NCI-H187 treated with DMSO at 0.1 percent for 48 hours (cell line): ENCODE measurements at regions not wholly inside any gene's neighbourhood (a gene's known extent, or its start where the extent isn't known, plus 50 kb on each side); places are given as distances from the start of the nearest gene placed in this dataset.

Experiments
- DNase-seq: peaks from one replicate; lab custom pipeline; 2025; lab: John Stamatoyannopoulos, UW

- no peak for DNase-seq
Measured at GRCh38 chr2:194264586-194264985, 1392.4 kb upstream of the SLC39A10 start.

GRCh38 chr2:194260185-194260584 lies 1396.8 kb upstream of the SLC39A10 start:
- DNase-seq = no peak

- DNase-seq = no peak
Measured at GRCh38 chr2:194257095-194257494, 1399.9 kb upstream of the SLC39A10 start.

GRCh38 chr2:194253528-194254259 lies 1403.3 kb upstream of the SLC39A10 start:
- DNase-seq = no peak

GRCh38 chr2:194252127-194252526 lies 1404.9 kb upstream of the SLC39A10 start:
- DNase-seq = no peak

GRCh38 chr2:194232600-194232999 lies 1424.4 kb upstream of the SLC39A10 start:
- DNase-seq = no peak

- no peak for DNase-seq
Measured at GRCh38 chr2:194223218-194223617, 1433.8 kb upstream of the SLC39A10 start.

- DNase-seq = no peak
Measured at GRCh38 chr2:194214192-194214591, 1442.8 kb upstream of the SLC39A10 start.

- DNase-seq = no peak
Measured at GRCh38 chr2:194205568-194206227, 1451.3 kb upstream of the SLC39A10 start.

- no peak for DNase-seq
Measured at GRCh38 chr2:194203898-194204297, 1453.1 kb upstream of the SLC39A10 start.

GRCh38 chr2:194182888-194183287 lies 1474.1 kb upstream of the SLC39A10 start:
- DNase-seq = no peak

- no peak for DNase-seq
Measured at GRCh38 chr2:194176134-194176533, 1480.9 kb upstream of the SLC39A10 start.

- no peak for DNase-seq
Measured at GRCh38 chr2:194166818-194167217, 1490.2 kb upstream of the SLC39A10 start.

- no peak for DNase-seq
Measured at GRCh38 chr2:194155431-194155830, 1501.6 kb upstream of the SLC39A10 start.

- DNase-seq = no peak
Measured at GRCh38 chr2:194151231-194151630, 1505.8 kb upstream of the SLC39A10 start.

- DNase-seq = no peak
Measured at GRCh38 chr2:194135463-194135862, 1521.6 kb upstream of the SLC39A10 start.

GRCh38 chr2:194128810-194129209 lies 1528.2 kb upstream of the SLC39A10 start:
- DNase-seq = no peak

- DNase-seq = no peak
Measured at GRCh38 chr2:194126418-194126817, 1530.6 kb upstream of the SLC39A10 start.

GRCh38 chr2:194116861-194117260 lies 1540.2 kb upstream of the SLC39A10 start:
- DNase-seq = no peak

- DNase-seq = no peak
Measured at GRCh38 chr2:194105358-194105757, 1551.7 kb upstream of the SLC39A10 start.

- no peak for DNase-seq
Measured at GRCh38 chr2:194104687-194105086, 1552.3 kb upstream of the SLC39A10 start.

- no peak for DNase-seq
Measured at GRCh38 chr2:194103941-194104659, 1552.9 kb upstream of the SLC39A10 start.

- DNase-seq = no peak
Measured at GRCh38 chr2:194102546-194102945, 1554.5 kb upstream of the SLC39A10 start.
